NCI-H1092 treated with DMSO at 0.1 percent for 48 hours (cell line): ENCODE measurements at regions not wholly inside any gene's neighbourhood (a gene's known extent, or its start where the extent isn't known, plus 50 kb on each side); places are given as distances from the start of the nearest gene placed in this dataset.
A peak's percentile ranks its signal among the peaks of the same experiment; 100 is the strongest.

Source experiments
- DNase-seq: peaks from one replicate; lab custom pipeline; 2025; lab: John Stamatoyannopoulos, UW

- DNase-seq = no peak
Measured at GRCh38 chr6:40719671-40720374, 132.7 kb upstream of the LRFN2 start.

- DNase-seq = no peak
Measured at GRCh38 chr6:40718401-40718800, 131.2 kb upstream of the LRFN2 start.

GRCh38 chr6:40717411-40718057 lies 130.4 kb upstream of the LRFN2 start:
- no peak for DNase-seq

- peak; percentile 67 for DNase-seq
Measured at GRCh38 chr6:40715570-40716403, 128.6 kb upstream of the LRFN2 start.

GRCh38 chr6:40714576-40715564 lies 127.7 kb upstream of the LRFN2 start:
- peak; percentile 56 for DNase-seq

- DNase-seq = no peak
Measured at GRCh38 chr6:40714143-40714542, 127.0 kb upstream of the LRFN2 start.

GRCh38 chr6:40713002-40713719 lies 126.0 kb upstream of the LRFN2 start:
- no peak for DNase-seq

- DNase-seq = peak; percentile 84
Measured at GRCh38 chr6:40710626-40711330, 123.6 kb upstream of the LRFN2 start.

- DNase-seq = no peak
Measured at GRCh38 chr6:40708049-40708448, 120.9 kb upstream of the LRFN2 start.

GRCh38 chr6:40706178-40706577 lies 119.0 kb upstream of the LRFN2 start:
- DNase-seq = peak; percentile 17

- DNase-seq = no peak
Measured at GRCh38 chr6:40705354-40705753, 118.2 kb upstream of the LRFN2 start.

- no peak for DNase-seq
Measured at GRCh38 chr6:40701352-40702007, 114.3 kb upstream of the LRFN2 start.

GRCh38 chr6:40700006-40700580 lies 112.9 kb upstream of the LRFN2 start:
- no peak for DNase-seq

- peak; percentile 50 for DNase-seq
Measured at GRCh38 chr6:40695750-40696415, 108.7 kb upstream of the LRFN2 start.

- no peak for DNase-seq
Measured at GRCh38 chr6:40695114-40695513, 108.0 kb upstream of the LRFN2 start.

GRCh38 chr6:40693768-40694167 lies 106.6 kb upstream of the LRFN2 start:
- no peak for DNase-seq

GRCh38 chr6:40692337-40692736 lies 105.2 kb upstream of the LRFN2 start:
- DNase-seq = no peak

GRCh38 chr6:40689185-40689584 lies 102.0 kb upstream of the LRFN2 start:
- no peak for DNase-seq

- no peak for DNase-seq
Measured at GRCh38 chr6:40688214-40688761, 101.1 kb upstream of the LRFN2 start.
